ENCODE measurements at regions not wholly inside any gene's neighbourhood (a gene's known extent, or its start where the extent isn't known, plus 50 kb on each side); places are given as distances from the start of the nearest gene placed in this dataset.

- TF ChIP-seq CTCF (IDR thresholded peaks at IDR 0.05) (no peak), POLR2A (IDR thresholded peaks at IDR 0.05) (no peak)
Measured at GRCh38 chr9:89748021-89748670, 143.3 kb downstream of the GADD45G start.
